Superior temporal gyrus (tissue), 1 donor: ENCODE measurements at regions not wholly inside any gene's neighbourhood (a gene's known extent, or its start where the extent isn't known, plus 50 kb on each side); places are given as distances from the start of the nearest gene placed in this dataset.
A peak's percentile ranks its signal among the peaks of the same experiment; 100 is the strongest.
"Not testable (repeated sequence)": the region's sequence is repeated elsewhere in the genome, so short reads cannot be mapped to it uniquely, and the experiment has no call there.

Experiments used
- DNase-seq: peaks from one replicate; pipeline ENCODE4 v3.0.0-alpha.2; 2016; ENCODE audit errors: extremely low spot score

GRCh38 chr7:96770758-96771157 is 61.1 kb upstream of the SEM1 start:
- DNase-seq, result no peak

- no peak for DNase-seq
These were observed 62.6 kb upstream of the SEM1 start for GRCh38 chr7:96772139-96772694.

GRCh38 chr7:96773483-96773882 is 63.8 kb upstream of the SEM1 start:
- no peak for DNase-seq

DNA sequence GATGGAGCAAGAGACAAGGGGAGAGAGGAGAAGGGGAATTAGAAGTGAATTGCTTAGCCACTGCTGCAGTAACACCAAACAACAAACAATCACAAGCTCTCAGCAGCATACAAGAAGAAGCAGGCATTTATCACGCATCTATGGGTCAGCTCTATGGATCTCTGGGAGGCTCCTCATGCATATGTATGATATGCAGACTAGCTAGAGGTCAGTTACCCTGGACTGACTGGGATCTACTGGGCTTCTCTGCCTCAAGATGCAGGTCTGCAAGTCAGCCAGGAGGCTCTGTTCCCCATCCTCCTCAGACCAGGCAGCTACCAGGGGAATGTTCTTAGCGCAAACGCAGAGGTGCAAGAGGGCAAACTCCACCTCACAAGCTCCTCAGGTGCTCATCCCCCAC is 64.7 kb upstream of the SEM1 start:
- DNase-seq, result no peak

DNA sequence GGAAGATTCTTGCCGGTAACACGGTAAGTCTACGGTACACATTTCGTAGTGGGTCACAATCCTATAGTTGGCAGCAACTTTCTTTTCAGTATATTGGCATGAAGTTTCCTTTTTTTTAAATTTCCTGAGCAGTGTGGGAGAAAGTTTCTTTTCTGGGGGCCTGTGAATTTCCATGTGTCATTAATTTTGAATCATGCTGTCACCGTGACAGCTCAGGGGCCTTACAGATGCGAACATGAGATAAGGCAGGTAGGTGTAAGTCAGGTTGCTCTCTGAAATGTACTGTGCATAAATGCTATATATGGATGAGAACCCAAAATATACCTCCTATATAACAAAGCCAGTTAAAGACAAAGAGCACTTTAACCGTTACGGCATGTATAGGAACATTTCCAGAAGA is 65.4 kb upstream of the SEM1 start:
- DNase-seq, result no peak

- DNase-seq, result no peak
These were observed 68.6 kb upstream of the SEM1 start for GRCh38 chr7:96778263-96778662.

- DNase-seq, result no peak
These were observed 72.3 kb upstream of the SEM1 start for GRCh38 chr7:96781919-96782318.

DNA sequence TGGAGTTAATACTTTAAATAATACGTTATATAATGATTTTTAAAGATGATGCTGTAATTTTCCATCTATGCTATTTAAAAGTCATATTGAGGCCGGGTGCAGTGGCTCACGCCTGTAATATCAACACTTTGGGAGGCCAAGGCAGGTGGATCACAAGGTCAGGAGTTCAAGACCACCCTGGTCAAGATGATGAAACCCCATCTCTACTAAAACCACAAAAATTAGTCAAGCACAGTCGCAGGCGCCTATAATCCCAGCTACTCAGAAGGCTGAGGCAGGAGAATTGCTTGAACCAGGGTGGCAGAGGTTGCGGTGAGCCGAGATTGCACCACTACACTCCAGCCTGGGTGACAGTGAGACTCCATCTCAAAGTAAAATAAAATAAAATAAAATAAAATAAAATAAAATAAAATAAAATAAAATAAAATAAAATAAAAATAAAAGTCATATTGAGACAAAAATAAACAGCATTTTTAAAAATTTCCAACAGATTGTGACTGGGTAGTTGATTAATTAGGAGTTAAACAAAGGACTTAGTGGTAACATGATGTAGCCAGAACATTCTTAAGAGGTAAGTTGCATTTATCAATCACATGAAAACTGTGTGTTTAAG is 73.1 kb upstream of the SEM1 start:
- not testable (repeated sequence) for DNase-seq

DNA sequence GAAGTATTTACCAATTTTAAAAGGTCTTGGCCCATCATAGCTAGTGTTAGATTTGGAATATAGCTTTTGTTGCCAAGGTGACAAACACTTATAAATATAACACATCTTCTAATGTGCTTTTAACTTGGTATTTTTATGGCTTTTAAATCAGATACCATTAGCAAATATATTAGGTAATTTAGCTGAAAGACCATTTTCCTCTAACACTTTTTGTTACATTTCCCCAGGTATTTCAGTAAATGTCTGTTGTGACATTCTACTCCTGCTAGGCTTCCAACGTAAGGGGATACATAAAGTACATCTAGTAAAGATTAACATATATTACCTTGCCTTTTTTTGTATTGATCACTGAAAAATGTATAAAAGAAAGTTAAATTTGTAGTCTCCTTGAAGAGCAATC is 75.0 kb upstream of the SEM1 start:
- DNase-seq, result no peak

DNA sequence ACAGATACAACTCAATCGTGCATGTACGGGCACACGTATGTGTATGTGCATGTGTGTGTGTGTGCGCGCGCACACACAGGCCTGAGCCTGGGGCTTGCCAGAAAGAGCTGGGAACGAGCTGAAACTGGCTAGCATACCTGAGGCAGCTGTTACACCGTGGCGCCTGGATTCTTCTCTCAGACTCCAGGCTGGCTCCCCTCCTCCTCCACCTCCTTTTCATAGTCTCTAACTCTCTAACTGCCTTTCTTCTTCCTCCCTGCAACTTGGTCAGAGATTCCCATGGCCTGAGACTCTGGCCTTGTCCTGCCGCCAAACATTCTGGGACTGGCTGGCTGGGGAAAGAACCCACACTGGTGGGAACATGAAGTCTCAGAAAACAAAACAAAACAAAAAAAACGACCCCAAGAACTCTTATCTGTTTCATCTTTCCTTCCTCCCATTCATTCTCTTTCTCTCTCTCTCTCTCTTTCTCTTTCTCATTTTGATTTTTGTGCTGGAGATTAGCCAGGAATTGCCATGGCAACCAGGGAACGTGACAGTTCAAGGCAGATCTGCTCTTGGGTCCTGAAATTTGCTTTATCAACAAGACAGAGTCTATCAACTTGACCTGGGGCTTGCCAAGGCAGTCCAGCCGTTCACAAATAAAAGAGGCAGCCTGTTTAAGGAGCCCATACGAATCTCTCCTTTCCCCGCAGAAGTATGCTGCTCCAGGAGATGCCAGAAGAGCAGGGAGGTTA is 76.8 kb upstream of the SEM1 start:
- DNase-seq, result no peak

GRCh38 chr7:96786998-96787395 is 77.4 kb upstream of the SEM1 start:
- no peak for DNase-seq

DNA sequence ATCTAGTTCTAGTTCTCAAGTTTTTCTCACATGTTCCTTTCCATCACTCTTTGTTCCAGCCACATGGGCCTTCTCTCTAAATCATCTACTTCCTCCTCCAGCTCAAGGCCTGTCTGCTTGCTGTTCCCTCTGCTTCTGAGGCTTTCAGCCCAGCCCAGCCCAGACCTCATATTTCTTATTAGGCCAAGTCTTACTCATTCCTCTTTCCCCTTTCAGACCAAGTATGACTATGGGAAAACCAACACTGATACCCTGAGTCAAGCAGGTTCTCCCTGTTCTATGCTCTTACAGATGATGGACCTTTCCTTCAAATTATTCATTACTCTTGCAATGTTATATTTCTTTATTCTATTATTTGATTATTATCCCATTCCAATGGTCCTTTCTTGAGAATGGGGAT is 80.3 kb upstream of the SEM1 start:
- DNase-seq, result no peak

GRCh38 chr7:96792115-96792514 is 82.5 kb upstream of the SEM1 start:
- DNase-seq, result no peak

GRCh38 chr7:96794063-96794462 is 84.4 kb upstream of the SEM1 start:
- DNase-seq, result no peak

GRCh38 chr7:96800122-96800521 is 90.5 kb upstream of the SEM1 start:
- no peak for DNase-seq

DNA sequence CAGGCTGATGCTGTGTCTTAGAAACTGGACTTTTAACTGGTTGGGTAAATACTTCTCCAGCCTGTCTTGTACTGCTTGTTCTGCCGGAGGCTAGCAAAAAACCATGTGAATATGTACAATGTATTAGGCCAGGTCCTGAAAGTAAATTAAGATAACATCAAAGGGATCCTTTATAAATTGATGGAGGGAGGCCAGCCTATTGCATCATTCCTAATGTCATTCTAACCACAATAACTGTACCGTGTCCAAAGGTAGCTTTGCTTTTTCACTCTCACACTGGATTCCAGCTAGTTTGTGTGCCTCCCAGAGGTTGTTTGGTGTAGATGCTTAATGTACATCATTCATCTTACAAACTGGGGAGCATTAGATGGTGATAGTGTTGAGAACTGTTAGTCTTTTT is 91.2 kb upstream of the SEM1 start:
- DNase-seq, result no peak

DNA sequence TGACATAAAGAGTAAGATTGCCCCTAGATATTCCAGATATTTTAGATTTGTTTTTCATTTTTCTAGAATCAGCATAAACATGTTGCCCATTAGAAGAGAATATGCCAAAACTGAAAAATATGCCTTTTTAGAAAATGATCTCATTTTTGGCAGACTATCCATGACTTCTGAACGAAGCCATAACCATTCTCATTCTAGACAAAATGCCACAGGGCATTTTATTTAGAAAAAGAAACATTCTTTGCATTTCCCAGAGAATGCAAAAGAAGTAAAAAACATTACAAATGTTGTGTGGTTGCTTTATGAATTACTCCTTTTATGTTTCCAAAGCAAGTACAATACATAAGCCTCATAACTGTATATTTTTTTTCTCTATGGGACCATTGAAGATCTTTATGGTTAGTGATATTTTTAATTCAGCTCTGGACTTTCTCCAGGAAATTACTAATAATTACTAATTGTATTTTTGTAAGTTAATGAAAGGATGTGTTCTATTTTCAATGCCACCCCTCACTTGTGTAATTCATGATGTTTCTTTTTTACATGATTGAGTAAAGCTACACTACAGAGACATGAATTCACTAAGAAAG is 109.6 kb upstream of the SEM1 start:
- no peak for DNase-seq

GRCh38 chr7:96821131-96821530 is 111.5 kb upstream of the SEM1 start:
- not testable (repeated sequence) for DNase-seq

DNA sequence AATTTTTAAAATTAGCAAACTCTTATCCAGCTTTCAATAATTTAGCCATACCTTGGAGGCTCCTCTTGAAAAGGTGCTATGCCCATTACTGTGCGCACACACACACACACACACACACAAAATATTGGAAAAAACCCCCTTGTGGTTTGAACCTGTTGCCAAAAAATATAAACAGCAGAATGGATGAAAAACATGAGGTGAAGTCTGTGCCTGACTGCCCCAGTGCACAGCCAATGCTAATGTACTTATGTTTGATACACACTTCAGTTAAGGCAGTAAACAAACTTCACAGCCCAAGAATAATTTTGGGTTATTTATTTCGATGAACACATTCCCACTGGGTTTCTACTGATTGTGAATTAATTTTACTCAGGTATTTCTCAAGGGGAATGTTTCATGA is 113.2 kb upstream of the SEM1 start:
- no peak for DNase-seq

- DNase-seq, result peak; percentile 61
These were observed 113.6 kb upstream of the SEM1 start for GRCh38 chr7:96823274-96823673.

- DNase-seq, result no peak
These were observed 115.0 kb upstream of the SEM1 start for GRCh38 chr7:96824686-96825085.

DNA sequence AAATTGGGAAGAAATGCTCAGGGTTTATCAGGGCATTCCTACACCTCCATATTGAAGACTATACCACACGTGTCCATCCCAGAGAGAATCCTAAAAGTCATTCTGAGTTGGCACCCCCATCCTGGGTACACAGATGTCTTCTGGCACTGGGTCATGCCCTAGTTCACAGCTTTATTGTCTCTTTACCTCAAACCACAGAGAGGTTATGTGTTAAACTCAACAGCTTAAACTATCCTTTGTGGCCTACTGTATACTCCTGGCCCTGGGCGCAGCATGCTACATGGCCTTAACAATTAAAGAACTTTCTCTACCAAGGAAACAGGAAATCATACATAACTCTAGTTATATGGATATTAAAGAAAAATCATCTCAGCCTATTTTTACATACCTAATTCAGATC is 115.6 kb upstream of the SEM1 start:
- DNase-seq, result no peak

DNA sequence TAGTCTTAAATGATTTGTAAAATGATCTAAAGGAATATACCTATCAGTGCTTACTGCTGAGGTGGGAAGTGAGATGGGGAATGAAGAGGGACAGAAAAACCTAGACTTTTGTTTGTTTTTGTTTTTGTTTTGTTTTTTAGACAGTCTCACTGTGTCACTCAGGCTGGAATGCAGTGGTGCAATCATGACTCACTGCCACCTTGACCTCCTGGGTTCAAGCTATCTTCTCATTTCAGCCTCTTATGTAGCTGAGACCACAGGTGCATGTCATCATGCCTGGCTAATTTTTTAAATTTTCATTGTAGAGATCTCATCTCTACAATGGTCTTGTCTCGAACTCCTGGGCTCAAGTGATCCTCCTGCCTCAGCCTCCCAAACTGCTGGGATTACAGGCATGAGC is 116.4 kb upstream of the SEM1 start:
- no peak for DNase-seq
